ENCODE measurements at regions not wholly inside any gene's neighbourhood (a gene's known extent, or its start where the extent isn't known, plus 50 kb on each side); places are given as distances from the start of the nearest gene placed in this dataset.

DNA sequence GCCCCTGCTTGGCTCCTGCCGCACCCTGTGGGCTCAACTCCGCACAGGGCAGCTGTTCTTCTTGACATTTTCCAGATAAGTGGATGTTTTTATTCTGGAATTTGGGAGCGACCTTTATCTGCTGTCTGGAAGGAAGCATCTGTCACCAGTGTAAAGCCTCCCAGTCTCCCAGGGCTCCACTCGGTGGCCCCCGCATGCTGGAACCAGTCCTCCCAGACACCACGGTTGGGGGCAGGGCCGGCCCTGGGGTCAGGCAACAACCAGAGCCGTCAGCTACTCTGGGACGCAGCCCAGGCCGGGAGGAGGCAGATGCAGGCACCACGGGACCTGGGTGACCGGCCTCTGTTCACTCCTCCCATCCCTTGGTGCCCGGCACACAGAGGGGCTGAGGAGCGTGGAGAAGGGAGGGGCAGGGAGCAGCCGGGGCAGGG, 92.8 kb upstream of the ADAMTS2 start:
- TF ChIP-seq CTCF (IDR thresholded peaks at IDR 0.05) (no peak), EZH2 (IDR thresholded peaks at IDR 0.05) (no peak), EZH2phosphoT487 (IDR thresholded peaks at IDR 0.05) (no peak)

All from neural progenitor cell (in vitro differentiated cells).